ENCODE measurements at regions not wholly inside any gene's neighbourhood (a gene's known extent, or its start where the extent isn't known, plus 50 kb on each side); places are given as distances from the start of the nearest gene placed in this dataset.

- Mint-ChIP-seq H3K27me3 (ENCODE audit: low read depth) (no peaks in the 10 kb centered on the region), H3K4me1 (0 out of 2 replicates have a peak, but pooled peaks cover 5% of the 10 kb centered on the region), H3K4me3 (no peak overlapping the region), H3K9me3 (peaks cover 8% of the 10 kb centered on the region), H3K36me3 (no peaks in the 10 kb centered on the region), H3K27ac (no peak overlapping the region)
- POLR2A ChIA-PET: interaction anchor here (0.5 to 0.6 kb wide), 2 partner anchors 12 to 21 kb away, joined by 3 read pairs; no protein-coding TSS in a partner anchor
- DNase-seq (ENCODE audit: low spot score) (no peak), ATAC-seq (peak; percentile 41)
- CTCF ChIA-PET: no interaction called here
- TF ChIP-seq ARID4B (CRISPR knock-in tag; IDR thresholded peaks at IDR 0.05; ENCODE audit: borderline replicate concordance) (no peak), NR3C1 (CRISPR knock-in tag; conservative IDR thresholded peaks at IDR 0.05; ENCODE audit: low read depth) (no peak), CDX4 (CRISPR knock-in tag; IDR thresholded peaks at IDR 0.05; ENCODE audit: borderline replicate concordance) (no peak), ZNF423 (CRISPR knock-in tag; IDR thresholded peaks at IDR 0.05) (no peak), PRDM15 (CRISPR knock-in tag; IDR thresholded peaks at IDR 0.05) (no peak), ZNF396 (CRISPR knock-in tag; IDR thresholded peaks at IDR 0.05; ENCODE audit: borderline replicate concordance) (no peak), MYBL2 (CRISPR knock-in tag; IDR thresholded peaks at IDR 0.05) (no peak), USF2 (CRISPR knock-in tag; IDR thresholded peaks at IDR 0.05) (no peak), IRF1 (CRISPR knock-in tag; IDR thresholded peaks at IDR 0.05) (no peak)
These were observed 371.5 kb downstream of the LNPK start for GRCh38 chr2:175630280-175631244.

- Mint-ChIP-seq H3K4me1 (peaks cover 12% of the 10 kb centered on the region), H3K4me3 (no peak overlapping the region), H3K36me3 (no peaks in the 10 kb centered on the region), H3K27me3 (ENCODE audit: low read depth) (no peaks in the 10 kb centered on the region), H3K9me3 (peaks cover 8% of the 10 kb centered on the region), H3K27ac (no peak overlapping the region)
- CTCF ChIA-PET: no interaction called here
- POLR2A ChIA-PET: no interaction called here
- ATAC-seq: no peak
- no peak for DNase-seq (ENCODE audit: low spot score)
- TF ChIP-seq ZNF416 (CRISPR knock-in tag; IDR thresholded peaks at IDR 0.05) (0 out of 2 replicates have a peak, but pooled peaks have one; percentile 39), NFATC4 (CRISPR knock-in tag; IDR thresholded peaks at IDR 0.05) (no peak), NR1H2 (CRISPR knock-in tag; IDR thresholded peaks at IDR 0.05) (no peak), RORB (CRISPR knock-in tag; IDR thresholded peaks at IDR 0.05) (no peak), ZMAT4 (CRISPR knock-in tag; IDR thresholded peaks at IDR 0.05) (no peak), MXD4 (CRISPR knock-in tag; IDR thresholded peaks at IDR 0.05; ENCODE audit: borderline replicate concordance) (no peak), ERG (CRISPR knock-in tag; IDR thresholded peaks at IDR 0.05) (no peak)
These were observed 373.8 kb downstream of the LNPK start for GRCh38 chr2:175628243-175628642.
